AG04450 (cell line): ENCODE measurements at regions not wholly inside any gene's neighbourhood (a gene's known extent, or its start where the extent isn't known, plus 50 kb on each side); places are given as distances from the start of the nearest gene placed in this dataset.
"Not testable (repeated sequence)": the region's sequence is repeated elsewhere in the genome, so short reads cannot be mapped to it uniquely, and the experiment has no call there.

ENCODE experiments used
- CTCF ChIA-PET: fragments of 300-600, 350-600 bp; formaldehyde crosslinking; extraction: SDS; loops from one replicate; lab custom pipeline; 2022; ENCODE audit warnings: antibody characterized with exemption, inconsistent platforms; lab: Charles Lee
- POLR2A ChIA-PET: fragments of 350-600 bp; formaldehyde crosslinking; extraction: SDS; loops from one replicate; lab custom pipeline; 2021; ENCODE audit warnings: antibody characterized with exemption, inconsistent platforms; lab: Yijun Ruan, JAX
- DNase-seq: peaks from one replicate; pipeline ENCODE4 v3.0.0-alpha.2; 2011; ENCODE audit warnings: low read depth, low spot score
- H3K27ac ChIP-seq: one replicate; pipeline ENCODE4 v1.5.1; 2012; ENCODE audit warnings: low read depth, low read length, control low read depth
- H3K27me3 ChIP-seq: one replicate; pipeline ENCODE4 v1.6.0; 2012; ENCODE audit warnings: low read length; ENCODE audit not compliant: control insufficient read depth, insufficient read depth
- H3K4me3 ChIP-seq: 2 replicates; pipeline ENCODE4 v1.5.1; 2011; ENCODE audit warnings: mild to moderate bottlenecking, low read depth, low read length, control low read depth
- H3K9me3 ChIP-seq: 2 replicates; pipeline ENCODE4 v1.5.1; 2012; ENCODE audit warnings: low read length; ENCODE audit not compliant: control insufficient read depth, insufficient read depth
- TF ChIP-seq, protein P1 (sequence below): IDR thresholded peaks from 2 replicates; pipeline ENCODE4 v1.5.1; 2011; ENCODE audit warnings: low read depth, low read length, control low read depth, inconsistent platforms

DNA sequence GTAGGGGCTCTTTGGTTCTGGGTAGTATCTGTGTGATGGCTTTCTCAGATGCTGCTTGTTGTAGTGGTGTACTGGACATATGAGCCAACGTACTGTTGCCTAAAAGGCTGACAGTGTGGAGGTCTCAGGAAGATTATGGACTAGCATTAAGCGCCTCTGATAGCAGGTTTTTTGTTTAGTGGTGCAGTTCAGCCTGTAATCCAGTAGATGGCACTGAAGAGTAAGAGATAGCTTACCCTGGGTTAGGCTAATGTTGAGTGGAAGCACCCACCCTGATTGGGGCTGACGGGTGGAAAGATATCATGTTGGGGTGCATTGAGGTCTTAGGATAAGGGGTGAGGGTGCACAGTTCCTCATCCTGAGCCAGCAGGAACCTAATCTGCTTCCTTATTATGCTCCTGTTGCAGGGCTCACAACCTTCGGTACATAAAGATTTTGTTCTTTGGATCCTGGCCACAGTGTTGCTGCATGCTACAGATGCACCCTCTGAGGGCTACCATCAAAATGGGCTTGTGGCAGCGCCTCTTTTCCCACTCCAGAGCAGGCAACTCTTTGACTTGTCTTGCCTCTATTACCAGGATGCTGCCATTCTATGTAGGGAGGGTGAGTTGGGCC lies 79.6 kb downstream of the MSTN start:
- ChIA-PET POLR2A (no interaction called here), CTCF (interaction anchor here (0.7 to 1.0 kb wide), 4 partner anchors 12 to 258 kb away, joined by 3 read pairs; no protein-coding TSS in a partner anchor)
- TF ChIP-seq, protein P1, sequence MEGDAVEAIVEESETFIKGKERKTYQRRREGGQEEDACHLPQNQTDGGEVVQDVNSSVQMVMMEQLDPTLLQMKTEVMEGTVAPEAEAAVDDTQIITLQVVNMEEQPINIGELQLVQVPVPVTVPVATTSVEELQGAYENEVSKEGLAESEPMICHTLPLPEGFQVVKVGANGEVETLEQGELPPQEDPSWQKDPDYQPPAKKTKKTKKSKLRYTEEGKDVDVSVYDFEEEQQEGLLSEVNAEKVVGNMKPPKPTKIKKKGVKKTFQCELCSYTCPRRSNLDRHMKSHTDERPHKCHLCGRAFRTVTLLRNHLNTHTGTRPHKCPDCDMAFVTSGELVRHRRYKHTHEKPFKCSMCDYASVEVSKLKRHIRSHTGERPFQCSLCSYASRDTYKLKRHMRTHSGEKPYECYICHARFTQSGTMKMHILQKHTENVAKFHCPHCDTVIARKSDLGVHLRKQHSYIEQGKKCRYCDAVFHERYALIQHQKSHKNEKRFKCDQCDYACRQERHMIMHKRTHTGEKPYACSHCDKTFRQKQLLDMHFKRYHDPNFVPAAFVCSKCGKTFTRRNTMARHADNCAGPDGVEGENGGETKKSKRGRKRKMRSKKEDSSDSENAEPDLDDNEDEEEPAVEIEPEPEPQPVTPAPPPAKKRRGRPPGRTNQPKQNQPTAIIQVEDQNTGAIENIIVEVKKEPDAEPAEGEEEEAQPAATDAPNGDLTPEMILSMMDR: peak; percentile 48
- DNase-seq: no peak
- Histone ChIP-seq H3K27me3 (no peaks in the 10 kb centered on the region), H3K4me3 (no peak overlapping the region), H3K27ac (no peak overlapping the region), H3K9me3 (peaks cover 10% of the 10 kb centered on the region; the same call in 1 of the 2 replicates)

DNA sequence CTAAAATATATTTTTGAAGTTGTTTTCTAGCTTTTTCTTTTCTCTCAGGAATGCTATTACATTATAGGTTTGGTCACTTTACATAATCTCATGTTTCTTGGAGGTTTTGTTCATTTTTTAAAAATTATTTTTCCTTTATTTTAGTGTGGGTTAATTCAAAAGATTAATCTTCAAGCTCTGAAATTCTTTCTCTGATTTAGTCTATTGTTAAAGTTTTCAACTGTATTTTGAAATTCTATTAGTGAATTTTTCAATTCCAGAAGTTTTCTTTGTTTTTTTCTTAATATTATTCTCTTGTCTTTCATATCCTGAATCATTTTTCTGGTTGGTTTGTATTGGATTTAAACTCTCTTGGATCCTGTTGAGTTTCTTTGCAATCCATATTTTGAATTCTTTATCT lies 80.4 kb downstream of the MSTN start:
- POLR2A ChIA-PET: no interaction called here

DNA sequence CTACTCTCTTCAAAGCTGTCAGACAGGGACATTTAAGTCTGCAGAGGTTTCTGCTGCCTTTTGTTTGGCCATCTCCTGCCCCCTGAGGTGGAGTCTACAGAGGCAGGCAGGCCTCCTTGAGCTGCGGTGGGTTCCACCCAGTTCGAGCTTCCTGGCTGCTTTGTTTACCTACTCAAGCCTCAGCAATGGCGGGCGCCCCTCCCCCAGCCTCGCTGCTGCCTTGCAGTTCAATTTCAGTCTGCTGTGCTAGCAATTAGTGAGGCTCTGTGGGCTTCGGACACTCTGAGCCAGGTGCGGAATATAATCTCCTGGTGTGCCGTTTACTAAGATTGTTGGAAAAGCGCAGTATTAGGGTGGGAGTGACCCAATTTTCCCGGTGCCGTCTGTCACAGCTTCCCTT lies 86.0 kb downstream of the MSTN start:
- DNase-seq, H3K9me3 ChIP-seq, POLR2A ChIA-PET, H3K4me3 ChIP-seq, CTCF ChIA-PET, H3K27ac ChIP-seq, H3K27me3 ChIP-seq: not testable (repeated sequence)

More for the DNA sequence above, 80.4 kb downstream of the MSTN start:
- H3K4me3 ChIP-seq: no peak overlapping the region
- DNase-seq: no peak
- no peaks in the 10 kb centered on the region for H3K27me3 ChIP-seq
- peaks cover 10% of the 10 kb centered on the region; the same call in 1 of the 2 replicates for H3K9me3 ChIP-seq
- TF ChIP-seq, protein P1: no peak
- H3K27ac ChIP-seq: no peak overlapping the region
- CTCF ChIA-PET: interaction anchor here (1.1 kb wide), 1 partner anchor 18 kb away, joined by 3 read pairs; no protein-coding TSS in a partner anchor

DNA sequence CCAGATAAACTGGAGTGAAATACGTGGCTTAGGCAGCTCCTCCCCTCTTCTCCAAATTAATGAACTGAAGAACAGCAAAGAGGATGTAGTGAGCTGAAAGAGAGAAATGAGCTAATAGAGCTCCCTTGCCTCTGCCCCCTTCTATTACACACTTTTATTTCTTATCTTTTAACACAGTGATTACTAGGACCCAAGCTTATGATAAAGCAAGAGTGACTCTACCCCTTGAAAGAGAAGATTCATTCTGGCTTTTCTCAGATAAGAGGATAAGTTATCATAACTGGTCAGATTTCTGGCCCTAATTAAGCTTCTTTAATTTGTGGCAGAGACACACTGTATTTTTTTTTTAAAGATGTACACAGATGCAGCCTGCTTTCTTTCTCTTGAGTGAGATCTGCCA lies 102.2 kb downstream of the MSTN start:
- H3K4me3 ChIP-seq: no peak overlapping the region
- TF ChIP-seq, protein P1: no peak
- CTCF ChIA-PET: no interaction called here
- no peak overlapping the region for H3K27ac ChIP-seq
- no peaks in the 10 kb centered on the region for H3K9me3 ChIP-seq
- POLR2A ChIA-PET: no interaction called here
- no peaks in the 10 kb centered on the region for H3K27me3 ChIP-seq
- no peak for DNase-seq

DNA sequence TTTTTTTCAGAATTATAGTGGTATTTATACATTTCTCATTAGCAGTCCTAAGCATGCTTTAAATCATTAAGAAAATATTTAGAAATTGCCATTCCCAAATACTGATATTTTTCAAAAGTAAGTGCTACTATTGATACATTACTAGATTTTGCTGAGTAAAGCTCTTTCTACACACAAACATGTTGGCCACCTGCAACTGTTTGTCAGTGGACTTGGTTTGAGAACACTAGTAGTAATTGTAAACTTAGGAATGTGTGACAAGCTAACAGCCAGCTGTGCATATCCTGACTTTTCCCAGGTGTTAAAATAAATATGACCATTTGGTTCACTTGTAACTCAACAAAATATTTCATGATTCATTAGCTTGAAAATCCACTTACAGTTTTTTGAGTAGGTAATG lies 103.1 kb downstream of the MSTN start:
- TF ChIP-seq, protein P1: no peak
- ChIA-PET POLR2A (no interaction called here), CTCF (interaction anchor here (0.9 kb wide), 1 partner anchor 72 kb away, joined by 3 read pairs; no protein-coding TSS in a partner anchor)
- no peak for DNase-seq
- H3K9me3 ChIP-seq: no peaks in the 10 kb centered on the region
- no peaks in the 10 kb centered on the region for H3K27me3 ChIP-seq
- H3K4me3 ChIP-seq: no peak overlapping the region
- H3K27ac ChIP-seq: no peak overlapping the region
